CD14-positive monocyte (primary cell): ENCODE measurements at regions not wholly inside any gene's neighbourhood (a gene's known extent, or its start where the extent isn't known, plus 50 kb on each side); places are given as distances from the start of the nearest gene placed in this dataset.

Experiments
- DNase-seq, 3 donors: peaks; one replicate each; pipeline ENCODE4 v3.0.0-alpha.2; 2011 to 2022
- H2AFZ ChIP-seq: 2 replicates; pipeline ENCODE4 v1.6.0; 2012; ENCODE audit warnings: mild to moderate bottlenecking, low read depth, low read length, inconsistent platforms; ENCODE audit not compliant: insufficient read depth, poor library complexity, severe bottlenecking
- H3K27ac ChIP-seq, 2 donors: 1 replicate in 1 of 2; 2 replicates in 1 of 2; pipeline ENCODE4 v1.5.1; 2012 to 2013; ENCODE audit warnings: low read length in 2 of 2, control low read depth in 1 of 2, inconsistent platforms in 1 of 2, low read depth in 1 of 2, mild to moderate bottlenecking in 1 of 2
- H3K27me3 ChIP-seq, 2 donors: one replicate each; pipeline versions ENCODE4 v1.6.0 to v1.6.1; 2011 to 2013; ENCODE audit warnings: low read length in 2 of 2; ENCODE audit not compliant: control insufficient read depth in 2 of 2, insufficient read depth in 2 of 2
- H3K36me3 ChIP-seq, 2 donors: replicated peaks in 1 of 2; 1 replicate in 1 of 2; 2 replicates in 1 of 2; pipeline versions ENCODE4 v1.5.1 to v1.6.1; 2012 to 2013; ENCODE audit warnings: low read length in 2 of 2, control low read depth in 1 of 2, inconsistent platforms in 1 of 2, mild to moderate bottlenecking in 1 of 2; ENCODE audit not compliant: insufficient read depth in 2 of 2, control insufficient read depth in 1 of 2
- H3K4me1 ChIP-seq, 2 donors: 1 replicate in 1 of 2; 2 replicates in 1 of 2; pipeline versions ENCODE4 v1.5.1 to v1.6.1; 2012 to 2013; ENCODE audit warnings: low read length in 2 of 2, control low read depth in 1 of 2, inconsistent platforms in 1 of 2, mild to moderate bottlenecking in 1 of 2, moderate library complexity in 1 of 2; ENCODE audit not compliant: insufficient read depth in 2 of 2, control insufficient read depth in 1 of 2
- H3K4me2 ChIP-seq: replicated peaks from 2 replicates; pipeline ENCODE3; 2012; ENCODE audit warnings: low read length, moderate library complexity, mild to moderate bottlenecking; ENCODE audit not compliant: poor library complexity, severe bottlenecking; ENCODE audit errors: extremely low read depth
- H3K4me3 ChIP-seq, 3 experiments: fragments of 200-600 bp in 1 of 3; sonication (generic) in 1 of 3; replicated peaks in 1 of 3; 1 replicate in 2 of 3; 2 replicates in 1 of 3; pipeline ENCODE4 v1.5.1; 2011 to 2013; ENCODE audit warnings: low read length in 3 of 3, mild to moderate bottlenecking in 3 of 3, control low read depth in 2 of 3, low read depth in 2 of 3, inconsistent platforms in 1 of 3, moderate library complexity in 1 of 3
- H3K79me2 ChIP-seq: 2 replicates; pipeline ENCODE4 v1.6.0; 2012; ENCODE audit warnings: mild to moderate bottlenecking, control low read depth, inconsistent platforms, low read length, moderate library complexity; ENCODE audit not compliant: insufficient read depth
- H3K9ac ChIP-seq: 2 replicates; pipeline ENCODE4 v1.6.0; 2017; ENCODE audit warnings: low read length, mild to moderate bottlenecking; ENCODE audit not compliant: insufficient read depth, poor library complexity, severe bottlenecking
- H3K9me3 ChIP-seq, 2 donors: replicated peaks in 1 of 2; 1 replicate in 1 of 2; 2 replicates in 1 of 2; pipeline versions ENCODE4 v1.5.1 to v1.6.1; 2012 to 2013; ENCODE audit warnings: low read length in 2 of 2, control low read depth in 1 of 2; ENCODE audit not compliant: control insufficient read depth in 1 of 2, insufficient read depth in 1 of 2
- H4K20me1 ChIP-seq: 2 replicates; pipeline ENCODE4 v1.6.0; 2012; ENCODE audit warnings: mild to moderate bottlenecking, low read length, control low read depth, moderate library complexity; ENCODE audit not compliant: insufficient read depth
- H3K27ac Mint-ChIP-seq, 7 donors: one replicate each; pipeline ENCODE4 v1.8.0; 2020; ENCODE audit warnings: mild to moderate bottlenecking in 7 of 7, mixed read lengths in 7 of 7, moderate library complexity in 6 of 7, inconsistent platforms in 2 of 7
- H3K27me3 Mint-ChIP-seq, 3 donors: one replicate each; pipeline ENCODE4 v1.8.0; 2021 to 2022; ENCODE audit warnings: low read depth in 3 of 3, mild to moderate bottlenecking in 3 of 3, mixed read lengths in 3 of 3, moderate library complexity in 3 of 3, inconsistent platforms in 1 of 3
- H3K36me3 Mint-ChIP-seq, 2 donors: one replicate each; pipeline ENCODE4 v1.8.0; 2020; ENCODE audit warnings: mixed read lengths in 2 of 2, inconsistent platforms in 1 of 2, mild to moderate bottlenecking in 1 of 2
- H3K4me1 Mint-ChIP-seq: one replicate; pipeline ENCODE4 v1.8.0; 2020; ENCODE audit warnings: mild to moderate bottlenecking, mixed read lengths
- H3K4me3 Mint-ChIP-seq, 2 donors: one replicate each; pipeline ENCODE4 v1.8.0; 2020; ENCODE audit warnings: mild to moderate bottlenecking in 2 of 2, mixed read lengths in 2 of 2, moderate library complexity in 1 of 2
- H3K9me3 Mint-ChIP-seq, 7 donors: one replicate each; pipeline ENCODE4 v1.8.0; 2020 to 2022; ENCODE audit warnings: mixed read lengths in 7 of 7, mild to moderate bottlenecking in 6 of 7, moderate library complexity in 6 of 7, inconsistent platforms in 2 of 7
- WGBS: methylation state at CpG from one replicate; pipeline ENCODE4 v1.1.5; 2013; ENCODE audit warnings: missing lambda C conversion rate; ENCODE audit not compliant: insufficient coverage; 5-methylcytosine and 5-hydroxymethylcytosine counted together
- intact Hi-C, 2 donors: fragments of 100-400 bp; cut with micrococcal nuclease; formaldehyde crosslinking; loops; one replicate each; pipeline versions ENCODE4 v1.15.0 to v1.15.1; 2023
- TF ChIP-seq, protein P1 (sequence below): fragments of 200-600 bp; IDR thresholded peaks from one replicate; pipeline ENCODE4 v1.8.0; 2022; ENCODE audit warnings: antibody characterized with exemption, mild to moderate bottlenecking

DNA sequence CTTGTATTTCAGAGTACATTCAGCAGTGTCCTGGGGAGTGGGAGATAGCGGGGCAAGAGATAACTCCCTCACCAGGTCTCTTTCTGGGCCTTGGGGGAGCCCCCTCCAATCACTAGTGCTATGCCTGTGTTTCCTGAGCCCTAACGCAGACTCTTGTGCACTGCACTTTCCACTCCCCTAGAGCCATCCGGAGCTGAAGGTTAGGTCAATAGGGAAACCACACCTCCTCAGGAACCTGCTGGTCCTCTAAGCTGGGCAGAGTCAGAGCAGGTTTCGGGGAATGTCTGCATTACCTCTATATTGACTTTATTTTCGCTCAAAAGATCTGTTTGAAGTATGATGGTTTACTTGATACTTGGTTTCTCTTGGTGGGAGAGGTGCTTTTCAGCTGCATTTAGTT is 617.0 kb upstream of the ROBO1 start:
- DNase-seq: no peak
- Histone ChIP-seq H3K4me2 (no peak overlapping the region), H3K27me3 (no peaks in the 10 kb centered on the region), H3K9me3 (peaks cover 8 to 13% of the 10 kb centered on the region in 2 donors), H4K20me1 (no peaks in the 10 kb centered on the region), H3K4me1 (no peaks in the 10 kb centered on the region), H3K27ac (no peak overlapping the region), H3K79me2 (no peaks in the 10 kb centered on the region), H2AFZ (no peak overlapping the region), H3K4me3 (no peak overlapping the region), H3K36me3 (no peaks in the 10 kb centered on the region), H3K9ac (no peak overlapping the region)
- H3K27me3 Mint-ChIP-seq: peaks cover 0 to 3% (median 0%) of the 10 kb centered on the region in 3 donors
- WGBS: 86% methylated on average over 1 of the region's 5 CpGs
- no peaks in the 10 kb centered on the region for H3K4me1 Mint-ChIP-seq
- H3K9me3 Mint-ChIP-seq: peaks cover 0 to 6% (median 0%) of the 10 kb centered on the region in 7 donors
- no peak overlapping the region for H3K4me3 Mint-ChIP-seq
- TF ChIP-seq, protein P1, sequence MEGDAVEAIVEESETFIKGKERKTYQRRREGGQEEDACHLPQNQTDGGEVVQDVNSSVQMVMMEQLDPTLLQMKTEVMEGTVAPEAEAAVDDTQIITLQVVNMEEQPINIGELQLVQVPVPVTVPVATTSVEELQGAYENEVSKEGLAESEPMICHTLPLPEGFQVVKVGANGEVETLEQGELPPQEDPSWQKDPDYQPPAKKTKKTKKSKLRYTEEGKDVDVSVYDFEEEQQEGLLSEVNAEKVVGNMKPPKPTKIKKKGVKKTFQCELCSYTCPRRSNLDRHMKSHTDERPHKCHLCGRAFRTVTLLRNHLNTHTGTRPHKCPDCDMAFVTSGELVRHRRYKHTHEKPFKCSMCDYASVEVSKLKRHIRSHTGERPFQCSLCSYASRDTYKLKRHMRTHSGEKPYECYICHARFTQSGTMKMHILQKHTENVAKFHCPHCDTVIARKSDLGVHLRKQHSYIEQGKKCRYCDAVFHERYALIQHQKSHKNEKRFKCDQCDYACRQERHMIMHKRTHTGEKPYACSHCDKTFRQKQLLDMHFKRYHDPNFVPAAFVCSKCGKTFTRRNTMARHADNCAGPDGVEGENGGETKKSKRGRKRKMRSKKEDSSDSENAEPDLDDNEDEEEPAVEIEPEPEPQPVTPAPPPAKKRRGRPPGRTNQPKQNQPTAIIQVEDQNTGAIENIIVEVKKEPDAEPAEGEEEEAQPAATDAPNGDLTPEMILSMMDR: no peak
- no peak overlapping the region for H3K27ac Mint-ChIP-seq
- H3K36me3 Mint-ChIP-seq: no peaks in the 10 kb centered on the region
- intact Hi-C loops: no loop called here

DNA sequence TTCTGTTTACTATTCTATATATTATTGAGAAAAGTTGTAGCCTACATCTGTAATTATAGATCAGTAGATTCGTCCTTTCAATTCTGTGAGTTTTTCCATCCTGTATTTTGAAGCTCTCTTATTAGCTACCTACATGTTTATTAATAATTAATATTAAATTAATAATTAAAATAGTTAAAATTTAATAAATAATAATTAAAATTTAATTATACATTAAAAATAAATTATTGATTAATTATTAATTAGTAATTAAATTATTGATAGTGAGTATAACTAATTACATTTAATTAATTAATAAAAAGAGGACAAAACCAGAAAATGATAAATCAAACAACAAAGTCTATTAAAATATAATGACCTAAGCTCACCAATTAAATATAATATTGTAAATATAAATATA is 606.6 kb upstream of the ROBO1 start:
- no peak overlapping the region for H3K4me3 Mint-ChIP-seq
- peaks cover 0 to 3% (median 0%) of the 10 kb centered on the region in 3 donors for H3K27me3 Mint-ChIP-seq
- no peaks in the 10 kb centered on the region for H3K4me1 ChIP-seq
- no peaks in the 10 kb centered on the region for H3K9me3 ChIP-seq
- no peak overlapping the region for H3K9ac ChIP-seq
- H3K79me2 ChIP-seq: no peaks in the 10 kb centered on the region
- no peak overlapping the region for H3K4me2 ChIP-seq
- no CpG with 5 or more reads among the region's 1 CpG for WGBS
- no peak for DNase-seq
- no peaks in the 10 kb centered on the region for H3K27me3 ChIP-seq
- H3K9me3 Mint-ChIP-seq: peaks cover 0 to 9% (median 2%) of the 10 kb centered on the region in 7 donors
- TF ChIP-seq, protein P1: no peak
- H3K36me3 ChIP-seq: no peaks in the 10 kb centered on the region
- H3K27ac Mint-ChIP-seq: no peak overlapping the region
- no peak overlapping the region for H3K27ac ChIP-seq
- H3K4me3 ChIP-seq: no peak overlapping the region
- no peaks in the 10 kb centered on the region for H3K4me1 Mint-ChIP-seq
- intact Hi-C loops: no loop called here
- no peaks in the 10 kb centered on the region for H3K36me3 Mint-ChIP-seq
- H2AFZ ChIP-seq: no peak overlapping the region
- H4K20me1 ChIP-seq: no peaks in the 10 kb centered on the region
